ENCODE measurements at regions not wholly inside any gene's neighbourhood (a gene's known extent, or its start where the extent isn't known, plus 50 kb on each side); places are given as distances from the start of the nearest gene placed in this dataset.
"Not testable (repeated sequence)": the region's sequence is repeated elsewhere in the genome, so short reads cannot be mapped to it uniquely, and the experiment has no call there.

DNA sequence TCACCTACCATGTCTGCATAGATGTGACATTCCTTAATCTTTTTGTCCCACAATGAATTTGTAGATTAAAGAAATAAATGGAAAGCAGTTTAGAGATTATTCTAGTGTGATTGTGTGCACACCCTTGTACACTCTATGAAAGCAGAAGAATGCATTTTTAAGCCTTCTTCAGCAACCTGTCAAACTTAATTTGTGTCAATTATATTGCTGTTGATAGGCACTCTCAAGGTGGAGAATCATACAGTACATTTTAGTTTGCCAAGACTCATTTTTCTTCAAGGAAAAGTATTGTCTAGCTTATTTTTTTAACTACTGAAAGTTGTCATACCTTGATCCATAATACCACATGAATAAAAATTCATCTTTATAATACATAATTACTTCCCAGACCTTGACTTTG is 1898.9 kb downstream of the OLFM4 start:
- DNase-seq, result no peak

DNA sequence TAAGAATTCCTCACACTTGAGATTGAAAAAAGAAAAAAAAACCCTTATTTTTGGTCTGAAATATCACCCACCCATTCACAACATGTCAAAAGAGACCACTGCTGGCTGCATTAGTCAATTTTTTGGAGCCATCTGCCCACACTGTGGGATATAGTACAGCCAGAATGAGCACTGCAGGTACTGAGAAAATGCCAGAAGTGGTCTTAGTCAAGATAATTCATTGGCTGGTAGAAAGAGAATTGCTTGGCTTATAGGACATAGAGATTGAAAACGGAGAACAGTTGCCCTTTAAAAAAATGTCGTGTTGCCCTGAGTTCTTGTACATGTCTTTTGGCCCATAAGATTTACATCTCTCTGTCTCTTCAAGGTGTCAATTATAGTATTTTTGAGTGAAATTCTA is 1899.5 kb downstream of the OLFM4 start:
- DNase-seq, result no peak

GRCh38 chr13:54934121-54934520 is 1905.5 kb downstream of the OLFM4 start:
- no peak for DNase-seq

DNA sequence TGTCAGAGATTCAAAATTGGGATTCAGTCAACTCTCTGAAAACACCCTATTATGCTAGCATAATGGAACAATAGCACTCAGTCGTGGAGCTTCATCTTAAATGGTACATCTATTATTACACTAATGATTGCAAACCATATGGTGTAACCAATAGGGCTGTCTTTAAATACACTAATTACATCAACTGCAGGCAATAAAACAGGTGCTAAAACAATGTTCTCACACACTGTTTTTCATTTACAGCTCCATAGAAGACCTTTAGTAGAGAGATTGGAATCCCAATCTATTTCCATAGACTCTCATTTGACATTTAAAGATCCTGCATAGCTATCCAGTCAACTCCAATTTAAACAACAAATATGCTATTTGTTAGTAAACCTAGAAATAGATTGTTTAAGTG is 1917.4 kb downstream of the OLFM4 start:
- no peak for DNase-seq

- no peak for DNase-seq
Measured at GRCh38 chr13:54949735-54950134, 1921.1 kb downstream of the OLFM4 start.

DNA sequence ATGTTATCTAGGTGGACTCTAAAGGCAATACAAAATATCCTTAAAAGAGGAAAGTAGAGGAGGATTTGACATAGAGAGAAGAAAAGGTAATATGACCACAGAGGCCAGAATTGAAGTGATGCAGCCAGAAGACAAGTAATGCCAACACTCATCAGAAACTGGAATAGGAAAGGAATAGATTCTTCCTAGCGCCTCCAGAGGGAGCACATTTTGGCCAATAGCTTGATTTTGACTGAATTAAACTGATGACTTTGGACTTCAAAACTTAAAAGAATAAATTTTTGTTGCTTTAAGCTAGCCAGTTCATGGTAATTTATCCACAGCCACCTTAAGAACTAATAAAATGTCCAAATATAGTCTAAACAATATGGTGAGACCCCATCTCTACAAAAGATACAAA is 1921.9 kb downstream of the OLFM4 start:
- no peak for DNase-seq

GRCh38 chr13:54953786-54954185 is 1925.2 kb downstream of the OLFM4 start:
- DNase-seq, result no peak

DNA sequence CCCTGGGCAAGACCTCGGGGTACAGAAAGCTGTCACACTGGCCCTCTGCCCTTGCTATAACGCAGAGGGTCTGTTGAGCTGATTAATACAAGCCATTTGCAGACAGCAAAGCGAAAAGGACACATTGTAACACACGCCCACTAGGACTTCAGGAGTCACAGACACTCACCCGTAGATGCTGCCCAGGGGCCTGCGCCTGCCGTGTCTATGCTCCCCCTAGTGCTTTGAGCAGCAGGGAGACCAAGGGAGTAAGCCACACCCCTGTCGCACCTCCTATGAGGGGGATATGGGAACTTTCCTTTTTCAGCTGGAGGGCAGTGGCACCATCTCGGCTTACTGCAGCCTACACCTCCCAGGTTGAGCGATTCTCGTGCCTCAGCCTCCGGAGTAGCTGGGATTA is 1930.2 kb downstream of the OLFM4 start:
- DNase-seq, result no peak

GRCh38 chr13:54965881-54966280 is 1937.3 kb downstream of the OLFM4 start:
- no peak for DNase-seq

DNA sequence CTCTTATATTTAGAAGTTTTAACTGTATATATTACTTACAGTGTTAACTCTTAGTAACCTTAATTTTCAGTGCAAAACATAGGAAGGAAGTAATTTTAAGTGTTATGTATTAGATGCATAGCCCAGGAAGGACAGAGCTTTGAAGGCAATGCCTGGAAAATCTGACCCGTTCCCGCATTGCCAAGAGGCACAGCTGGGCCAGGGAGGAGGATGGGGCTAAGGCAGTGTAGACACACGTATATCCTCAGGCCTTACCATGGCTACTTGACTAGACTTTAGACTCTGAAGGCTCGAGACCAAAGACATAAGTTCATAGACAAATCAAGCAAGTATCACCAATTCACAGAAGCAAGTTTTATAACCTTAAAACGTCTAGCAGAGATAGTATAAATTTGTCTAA is 1944.2 kb downstream of the OLFM4 start:
- DNase-seq, result no peak

DNA sequence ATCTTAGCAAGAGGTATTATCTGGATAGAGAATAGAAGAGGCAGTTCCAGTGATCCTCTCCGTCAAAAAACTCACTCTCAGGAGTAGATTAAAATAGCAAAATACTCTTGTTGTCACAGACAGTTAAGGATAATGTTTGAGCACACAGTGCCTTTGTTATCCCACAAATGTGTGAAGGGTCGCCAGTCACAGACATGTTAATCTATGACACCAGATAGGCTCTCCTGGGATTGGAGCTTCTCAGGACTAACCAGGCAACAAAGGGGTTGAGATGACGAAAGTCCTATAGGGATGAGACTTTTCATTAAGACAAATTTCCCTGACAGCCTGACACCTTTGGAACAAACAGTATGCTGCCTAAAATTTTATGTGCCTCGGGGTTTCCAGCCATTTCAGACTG is 1947.1 kb downstream of the OLFM4 start:
- DNase-seq, result no peak

- no peak for DNase-seq
Measured at GRCh38 chr13:54980651-54981050, 1952.0 kb downstream of the OLFM4 start.

- no peak for DNase-seq
Measured at GRCh38 chr13:54989418-54989817, 1960.8 kb downstream of the OLFM4 start.

DNA sequence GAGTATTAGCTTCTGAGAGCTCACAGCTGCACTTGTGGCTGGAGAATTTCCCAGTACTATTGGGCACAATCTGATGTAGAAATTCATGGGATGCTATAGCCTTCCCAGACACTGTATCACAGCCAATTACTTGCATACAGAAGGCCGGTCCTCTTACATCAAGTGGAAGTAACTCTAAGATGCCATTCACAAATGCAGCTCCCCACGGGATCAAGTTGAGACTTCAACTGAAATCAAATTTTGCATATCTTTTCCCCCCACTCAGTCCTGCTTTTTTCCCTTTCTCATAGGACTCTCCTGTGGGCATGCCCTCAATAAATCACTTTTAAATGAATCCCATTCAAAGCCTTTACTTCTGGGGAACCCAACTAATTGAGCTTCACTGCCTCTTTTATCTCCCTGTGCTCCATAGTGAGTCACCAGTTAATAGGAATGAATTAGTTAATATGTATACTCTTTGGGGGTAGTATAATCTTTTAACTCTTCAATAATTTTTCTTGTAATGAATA is 1970.8 kb downstream of the OLFM4 start:
- no peak for DNase-seq

DNA sequence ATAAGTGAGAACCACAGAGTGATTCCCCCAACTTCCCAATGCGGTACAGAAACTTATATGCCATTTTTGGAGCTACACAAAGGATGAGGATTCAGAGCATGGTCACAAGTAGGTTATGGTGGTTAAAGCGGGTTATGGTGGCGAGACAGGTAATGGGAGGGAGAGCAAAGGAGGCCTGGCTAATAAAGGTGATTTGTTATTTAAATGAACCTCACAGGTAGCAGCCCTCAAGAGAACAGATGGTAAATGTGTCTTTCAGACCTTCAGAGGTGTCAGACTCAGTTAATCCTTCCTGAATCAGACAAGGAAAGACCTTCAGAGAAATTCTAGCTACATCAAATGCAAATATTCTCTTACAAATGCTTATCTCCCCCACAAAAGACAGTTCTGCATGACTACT is 1971.4 kb downstream of the OLFM4 start:
- DNase-seq, result no peak

DNA sequence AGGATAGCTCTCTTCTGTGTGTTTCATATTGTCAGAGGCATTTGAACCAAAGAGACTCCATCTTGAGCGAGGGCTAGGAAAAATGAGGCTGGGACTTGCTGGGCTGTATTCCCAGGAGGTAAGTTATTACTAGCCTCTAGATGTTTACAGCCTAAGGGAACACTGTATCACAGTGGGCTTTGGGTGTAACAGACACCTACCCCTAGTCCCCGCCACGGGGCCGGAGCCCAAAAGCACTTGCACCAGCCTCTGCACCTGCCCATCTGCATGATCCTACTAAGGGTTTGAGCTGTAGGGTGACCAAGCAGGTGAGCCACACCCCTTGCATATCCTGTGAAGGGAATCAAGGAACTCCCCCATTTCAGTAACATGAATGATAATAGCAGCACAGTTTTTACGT is 1972.2 kb downstream of the OLFM4 start:
- DNase-seq, result no peak

DNA sequence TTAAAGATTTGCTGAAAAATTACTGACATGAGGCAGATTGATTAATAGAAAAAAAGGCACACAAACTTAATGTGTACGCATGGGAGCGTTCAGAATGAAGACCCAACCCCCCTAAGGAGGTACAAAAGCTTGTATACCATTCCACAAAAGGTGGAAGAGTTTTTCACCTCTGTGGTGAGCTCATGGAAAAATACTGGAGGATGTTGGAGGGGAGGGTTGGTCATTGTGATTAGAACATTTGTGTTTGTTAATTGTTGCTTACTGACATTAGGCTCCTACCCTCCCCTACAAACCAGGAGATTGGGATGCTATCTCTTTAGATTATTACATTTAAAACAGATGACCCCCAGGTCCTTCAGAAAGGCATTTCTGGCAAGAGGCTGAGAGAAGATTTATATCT is 1973.3 kb downstream of the OLFM4 start:
- no peak for DNase-seq

DNA sequence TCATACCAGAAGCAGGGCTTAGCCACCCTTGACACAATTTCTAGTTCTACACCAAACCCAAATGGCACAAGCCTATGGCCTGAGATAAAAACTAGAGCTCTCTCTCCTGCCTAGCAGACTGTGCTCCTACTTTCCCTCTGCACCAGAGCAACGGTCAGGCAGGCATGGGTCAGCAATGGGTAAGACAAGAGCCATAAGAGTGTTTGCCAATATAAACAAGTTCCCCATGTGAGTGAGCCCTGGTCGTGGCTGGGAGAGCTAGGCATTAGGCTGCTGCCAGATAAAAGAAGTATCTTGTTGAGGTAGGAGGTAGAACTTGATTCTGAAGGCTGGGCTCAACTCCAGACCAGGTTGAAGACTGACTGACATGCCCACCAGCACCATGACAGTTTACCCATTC is 1979.1 kb downstream of the OLFM4 start:
- no peak for DNase-seq

GRCh38 chr13:55013051-55013450 is 1984.4 kb downstream of the OLFM4 start:
- no peak for DNase-seq

GRCh38 chr13:55029280-55029679 is 2000.7 kb downstream of the OLFM4 start:
- no peak for DNase-seq

GRCh38 chr13:55038230-55038629 is 2009.6 kb downstream of the OLFM4 start:
- no peak for DNase-seq

- not testable (repeated sequence) for DNase-seq
Measured at GRCh38 chr13:55053891-55054550, 2025.4 kb downstream of the OLFM4 start.

- DNase-seq, result not testable (repeated sequence)
Measured at GRCh38 chr13:55055666-55056065, 2027.1 kb downstream of the OLFM4 start.

- DNase-seq, result no peak
Measured at GRCh38 chr13:55062662-55063061, 2034.0 kb downstream of the OLFM4 start.

- no peak for DNase-seq
Measured at GRCh38 chr13:55067946-55068345, 2039.3 kb downstream of the OLFM4 start.

Measured in fibroblast of skin of scalp (primary cell).